A549 (cell line): ENCODE measurements at regions not wholly inside any gene's neighbourhood (a gene's known extent, or its start where the extent isn't known, plus 50 kb on each side); places are given as distances from the start of the nearest gene placed in this dataset.

Experiments used
- BHLHE40 ChIP-seq: IDR thresholded peaks from 2 replicates; pipeline ENCODE4 v1.6.1; 2012; ENCODE audit warnings: low read depth, low read length, inconsistent platforms
- CEBPB ChIP-seq, 2 experiments: fragments of >200 bp in 1 of 2; sonication (Bioruptor Twin) in 1 of 2; formaldehyde crosslinking in 1 of 2; IDR thresholded peaks; 2 replicates each; pipeline ENCODE4 v1.6.1; 2012 to 2016
- CTCF ChIP-seq: fragments of >200 bp; sonication (Bioruptor Twin); formaldehyde crosslinking; IDR thresholded peaks from 3 replicates; pipeline ENCODE4 v1.5.1; 2016
- E2F6 ChIP-seq: IDR thresholded peaks from 2 replicates; pipeline ENCODE4 v1.6.1; 2012; ENCODE audit warnings: low read depth, borderline replicate concordance
- EP300 ChIP-seq, 2 experiments: fragments of >200 bp; sonication (Bioruptor Twin); formaldehyde crosslinking; IDR thresholded peaks; 2 replicates in 1 of 2; 3 replicates in 1 of 2; pipeline ENCODE4 v1.6.1; 2016 to 2017
- HDAC2 ChIP-seq: fragments of 200-600 bp; sonication (generic); IDR thresholded peaks from 2 replicates; pipeline ENCODE4 v1.6.1; 2016
- HOXA7 ChIP-seq: fragments of 250-450 bp; sonication (Bioruptor Pico); IDR thresholded peaks from 2 replicates; pipeline ENCODE4 v1.5.0; 2020; ENCODE audit warnings: mild to moderate bottlenecking, moderate library complexity
- MYC ChIP-seq: IDR thresholded peaks from 2 replicates; pipeline ENCODE4 v1.6.1; 2012; ENCODE audit warnings: mild to moderate bottlenecking, inconsistent platforms, low read length, improper control_type of control experiment, borderline replicate concordance
- PBX3 ChIP-seq: IDR thresholded peaks from 2 replicates; pipeline ENCODE4 v1.6.1; 2012
- PHF8 ChIP-seq: fragments of 200-600 bp; sonication (generic); IDR thresholded peaks from 2 replicates; pipeline ENCODE4 v1.6.1; 2016; ENCODE audit warnings: low read depth, mild to moderate bottlenecking, antibody characterized with exemption, moderate library complexity, borderline replicate concordance
- POLR2A ChIP-seq: IDR thresholded peaks from 2 replicates; pipeline ENCODE4 v1.6.1; 2012; ENCODE audit warnings: mild to moderate bottlenecking, low read length
- SMC3 ChIP-seq: fragments of >200 bp; sonication (Bioruptor Twin); formaldehyde crosslinking; IDR thresholded peaks from 3 replicates; pipeline ENCODE4 v1.6.1; 2018; ENCODE audit warnings: inconsistent platforms

GRCh38 chr19:13696839-13697238, 67.5 kb upstream of the MRI1 start:
- no peak for TF ChIP-seq CTCF
- TF ChIP-seq PHF8 = no peak
- no peak for TF ChIP-seq HOXA7 (CRISPR knock-in tag)
- TF ChIP-seq PBX3 = no peak
- TF ChIP-seq CEBPB (IDR thresholded peaks at IDR 0.05) = no peak
- TF ChIP-seq BHLHE40 = no peak
- TF ChIP-seq MYC = no peak
- no peak for TF ChIP-seq POLR2A
- no peak for TF ChIP-seq EP300 (IDR thresholded peaks at IDR 0.05)
- TF ChIP-seq SMC3 = no peak
- no peak for TF ChIP-seq HDAC2
- TF ChIP-seq E2F6 = no peak
